GM12878 (cell line): ENCODE measurements at regions not wholly inside any gene's neighbourhood (a gene's known extent, or its start where the extent isn't known, plus 50 kb on each side); places are given as distances from the start of the nearest gene placed in this dataset.

Experiments
- ATAC-seq: fragments of 200-7000 bp; cut with Tn5 transposase; 3 replicates; pipeline ENCODE4 v1.9.1; 2020; ENCODE audit warnings: mild to moderate bottlenecking, moderate library complexity
- BruUV-seq: library from RNA; stranded (reverse); fragments of 400-500 nt; replicated peaks from 2 replicates; lab custom pipeline; 2021; lab: Mats Ljungman, UMichigan
- CTCF ChIA-PET: fragments of 300-600 bp; sonication (Branson Sonifier 250); formaldehyde crosslinking; extraction: SDS; loops from one replicate; lab custom pipeline; 2021; ENCODE audit warnings: inconsistent platforms; lab: Yijun Ruan, JAX
- POLR2A ChIA-PET: fragments of 350-600 bp; formaldehyde crosslinking; extraction: SDS; loops from one replicate; lab custom pipeline; 2021; ENCODE audit warnings: inconsistent platforms; lab: Charles Lee
- RAD21 ChIA-PET: fragments of 300-600 bp; sonication (Branson Sonifier 250); formaldehyde crosslinking; loops from one replicate; lab custom pipeline; 2023; ENCODE audit warnings: antibody characterized with exemption; ENCODE audit not compliant: unreplicated experiment; lab: Charles Lee
- SMC1A ChIA-PET: fragments of 300-600 bp; sonication (Branson Sonifier 250); formaldehyde crosslinking; loops from one replicate; lab custom pipeline; 2023; ENCODE audit not compliant: unreplicated experiment, uncharacterized antibody; lab: Charles Lee
- DNase-seq: peaks from one replicate; pipeline ENCODE4 v3.0.0-alpha.2; 2011; ENCODE audit warnings: low read depth, low spot score
- FAIRE-seq: peaks from 3 replicates; lab custom pipeline; 2011; peaks lifted over from hg19 to GRCh38; lab: Jason Lieb, UNC
- H2AFZ ChIP-seq: 2 replicates; pipeline ENCODE4 v1.6.0; 2011; ENCODE audit warnings: low read depth, low read length, control low read depth; ENCODE audit not compliant: control insufficient read depth
- H3K27ac ChIP-seq: 2 replicates; pipeline ENCODE4 v1.5.1; 2011; ENCODE audit warnings: control low read depth; ENCODE audit not compliant: control insufficient read depth, insufficient read depth
- H3K27me3 ChIP-seq, 2 experiments: replicated peaks in 1 of 2; 2 replicates each; pipeline versions ENCODE4 v1.6.0 to v1.6.1; 2011; ENCODE audit warnings: low read length in 1 of 2; ENCODE audit not compliant: control insufficient read depth in 2 of 2, insufficient read depth in 2 of 2
- H3K36me3 ChIP-seq, 2 experiments: 2 replicates each; pipeline ENCODE4 v1.5.1; 2011; ENCODE audit warnings: low read length in 1 of 2; ENCODE audit not compliant: control insufficient read depth in 2 of 2, insufficient read depth in 2 of 2
- H3K4me1 ChIP-seq: 2 replicates; pipeline ENCODE4 v1.6.1; 2011; ENCODE audit warnings: mild to moderate bottlenecking, low read length, moderate library complexity, mixed read lengths; ENCODE audit not compliant: control insufficient read depth, insufficient read depth
- H3K4me2 ChIP-seq: 2 replicates; pipeline ENCODE4 v1.6.0; 2011; ENCODE audit warnings: control low read depth; ENCODE audit not compliant: control insufficient read depth, insufficient read depth
- H3K4me3 ChIP-seq: fragments of 200-600 bp; sonication (generic); 2 replicates; pipeline ENCODE4 v1.5.1; 2016
- H3K79me2 ChIP-seq: 2 replicates; pipeline ENCODE4 v1.6.0; 2011; ENCODE audit warnings: low read length; ENCODE audit not compliant: control insufficient read depth, insufficient read depth
- H3K9ac ChIP-seq: 2 replicates; pipeline ENCODE4 v1.8.0; 2011; ENCODE audit warnings: low read length, control low read depth, mixed read lengths; ENCODE audit not compliant: control insufficient read depth, insufficient read depth
- H3K9me3 ChIP-seq: replicated peaks from 3 replicates; pipeline ENCODE4 v1.5.1; 2011; ENCODE audit warnings: mild to moderate bottlenecking, low read length; ENCODE audit not compliant: control insufficient read depth, insufficient read depth
- H4K20me1 ChIP-seq: 2 replicates; pipeline ENCODE4 v1.6.0; 2011; ENCODE audit not compliant: control insufficient read depth, insufficient read depth
- BHLHE40 ChIP-seq, 2 experiments: fragments of 450-650 bp in 1 of 2; IDR thresholded peaks; 2 replicates each; pipeline ENCODE4 v1.6.1; 2011 to 2017; ENCODE audit warnings: low read depth in 2 of 2, borderline replicate concordance in 1 of 2, improper control_type of control experiment in 1 of 2, low read length in 1 of 2, mild to moderate bottlenecking in 1 of 2
- GATAD2B ChIP-seq: fragments of 450-650 bp; conservative IDR thresholded peaks from 2 replicates; pipeline ENCODE4 v1.6.1; 2017; ENCODE audit warnings: low read depth, mild to moderate bottlenecking, moderate library complexity
- NFXL1 ChIP-seq: fragments of 450-650 bp; IDR thresholded peaks from 2 replicates; pipeline ENCODE4 v1.6.1; 2017; ENCODE audit warnings: antibody characterized with exemption, mild to moderate bottlenecking, borderline replicate concordance
- NR2F1 ChIP-seq: fragments of 450-650 bp; conservative IDR thresholded peaks from 2 replicates; pipeline ENCODE4 v1.6.1; 2017; ENCODE audit warnings: mild to moderate bottlenecking
- RFX5 ChIP-seq: IDR thresholded peaks from 2 replicates; pipeline ENCODE4 v1.6.1; 2011; ENCODE audit warnings: low read depth, low read length, improper control_type of control experiment
- SPI1 ChIP-seq: IDR thresholded peaks from 2 replicates; pipeline ENCODE4 v1.6.1; 2011; ENCODE audit warnings: low read depth, mild to moderate bottlenecking, low read length, moderate library complexity, borderline replicate concordance; ENCODE audit not compliant: insufficient read depth
- TARDBP ChIP-seq: IDR thresholded peaks from 2 replicates; pipeline ENCODE4 v1.6.1; 2016; ENCODE audit warnings: borderline replicate concordance
- TCF3 ChIP-seq: IDR thresholded peaks from 2 replicates; pipeline ENCODE4 v1.6.1; 2012; ENCODE audit warnings: low read depth, mild to moderate bottlenecking, low read length, borderline replicate concordance; ENCODE audit not compliant: insufficient read depth
- WGBS: methylation state at CpG from one replicate; pipeline ENCODE4 v1.1.6; 2016; ENCODE audit warnings: low lambda C conversion rate; ENCODE audit not compliant: insufficient replicate concordance, insufficient coverage; ENCODE audit errors: missing lambda C conversion rate; 5-methylcytosine and 5-hydroxymethylcytosine counted together
- in situ Hi-C: fragments of 300-500 bp; cut with MboI; formaldehyde crosslinking; loops from 9 replicates; pipeline ENCODE4 v1.14.3; 2018; ENCODE audit warnings: mixed read lengths
- intact Hi-C: fragments of 100-400 bp; cut with micrococcal nuclease; formaldehyde crosslinking; loops from one replicate; pipeline ENCODE4 v1.14.2; 2022; ENCODE audit not compliant: unreplicated experiment
- TF ChIP-seq, protein P1 (sequence below): fragments of 450-650 bp; IDR thresholded peaks from 2 replicates; pipeline ENCODE4 v1.6.1; 2017; ENCODE audit warnings: mild to moderate bottlenecking, low read depth, inconsistent platforms; ENCODE audit not compliant: poor library complexity, severe bottlenecking
- TF ChIP-seq, protein P2 (sequence below): IDR thresholded peaks from 2 replicates; pipeline ENCODE4 v1.6.1; 2012; ENCODE audit warnings: low read depth, low read length, improper control_type of control experiment
- TF ChIP-seq, protein P3 (sequence below): IDR thresholded peaks from 2 replicates; pipeline ENCODE4 v1.6.1; 2012; ENCODE audit warnings: low read length, inconsistent platforms
- TF ChIP-seq, protein P4 (sequence below): fragments of 150-350 bp; IDR thresholded peaks from 2 replicates; pipeline ENCODE4 v1.6.1; 2014; ENCODE audit warnings: mild to moderate bottlenecking, low read depth, low read length

DNA sequence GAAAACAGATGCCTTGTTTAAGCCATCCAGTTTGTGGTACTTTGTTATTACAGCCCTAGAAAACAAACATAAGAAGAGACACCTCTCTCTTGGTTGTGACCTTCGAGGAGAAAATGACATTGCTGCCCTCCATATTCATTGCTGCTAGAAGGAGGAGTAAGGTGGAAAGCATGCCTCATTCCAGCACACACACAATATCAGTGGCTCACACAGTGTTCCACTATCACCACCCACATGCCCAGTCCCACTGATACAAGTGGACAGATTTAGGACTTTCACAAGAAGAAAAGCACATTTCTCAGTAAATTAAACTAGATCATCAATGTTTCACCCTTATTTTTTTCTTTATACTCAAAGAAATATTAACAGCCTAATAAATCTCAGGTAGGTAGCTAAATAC, 143.6 kb downstream of the PHLDA1 start (continued):
- TF ChIP-seq, protein P1, sequence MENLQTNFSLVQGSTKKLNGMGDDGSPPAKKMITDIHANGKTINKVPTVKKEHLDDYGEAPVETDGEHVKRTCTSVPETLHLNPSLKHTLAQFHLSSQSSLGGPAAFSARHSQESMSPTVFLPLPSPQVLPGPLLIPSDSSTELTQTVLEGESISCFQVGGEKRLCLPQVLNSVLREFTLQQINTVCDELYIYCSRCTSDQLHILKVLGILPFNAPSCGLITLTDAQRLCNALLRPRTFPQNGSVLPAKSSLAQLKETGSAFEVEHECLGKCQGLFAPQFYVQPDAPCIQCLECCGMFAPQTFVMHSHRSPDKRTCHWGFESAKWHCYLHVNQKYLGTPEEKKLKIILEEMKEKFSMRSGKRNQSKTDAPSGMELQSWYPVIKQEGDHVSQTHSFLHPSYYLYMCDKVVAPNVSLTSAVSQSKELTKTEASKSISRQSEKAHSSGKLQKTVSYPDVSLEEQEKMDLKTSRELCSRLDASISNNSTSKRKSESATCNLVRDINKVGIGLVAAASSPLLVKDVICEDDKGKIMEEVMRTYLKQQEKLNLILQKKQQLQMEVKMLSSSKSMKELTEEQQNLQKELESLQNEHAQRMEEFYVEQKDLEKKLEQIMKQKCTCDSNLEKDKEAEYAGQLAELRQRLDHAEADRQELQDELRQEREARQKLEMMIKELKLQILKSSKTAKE = no peak
- TF ChIP-seq TCF3 (no peak), NFXL1 (no peak), SPI1 (no peak), BHLHE40 (IDR thresholded peaks at IDR 0.05; ENCODE audit: borderline replicate concordance in 1 of 2, low read depth in 2 of 2, low read length in 1 of 2) (no peak)

DNA sequence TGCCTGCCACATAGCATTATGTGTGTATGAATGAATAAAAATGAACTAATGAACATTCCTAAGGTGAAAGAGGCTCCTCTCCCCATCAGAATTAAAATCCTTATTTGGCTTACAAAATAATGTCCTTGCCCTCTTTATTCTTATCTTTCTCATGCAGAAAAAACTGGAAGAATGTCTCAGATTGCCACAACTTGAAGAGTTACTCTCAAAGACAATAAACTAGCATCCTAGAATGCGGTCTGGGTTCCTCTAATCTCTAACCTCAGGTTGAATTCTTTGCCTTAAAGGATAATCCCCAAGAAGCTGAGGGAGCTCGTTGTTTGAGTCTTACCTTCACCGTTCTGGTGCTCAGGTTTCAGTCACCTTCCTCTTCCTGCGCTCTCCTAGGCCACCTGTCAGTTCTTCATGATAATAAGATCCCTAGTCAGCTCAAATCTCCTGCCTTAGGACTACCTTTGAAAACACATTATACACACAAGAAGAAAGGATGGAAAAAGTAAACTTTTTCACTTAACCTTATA, 147.1 kb downstream of the PHLDA1 start:
- in situ Hi-C loops (no loop called here), intact Hi-C loops (no loop called here)
- Histone ChIP-seq H3K79me2 (no peaks in the 10 kb centered on the region), H3K9me3 (no peaks in the 10 kb centered on the region), H3K27ac (no peak overlapping the region), H3K4me3 (no peak overlapping the region), H3K9ac (no peak overlapping the region), H2AFZ (no peak overlapping the region), H3K36me3 (no peaks in the 10 kb centered on the region), H3K27me3 (no peaks in the 10 kb centered on the region), H4K20me1 (no peaks in the 10 kb centered on the region), H3K4me1 (no peaks in the 10 kb centered on the region), H3K4me2 (no peak overlapping the region)
- RAD21 ChIA-PET = no interaction called here
- CTCF ChIA-PET = no interaction called here
- WGBS = 43% methylated on average over 4 of the region's 4 CpGs
- SMC1A ChIA-PET = interaction anchor here (1.3 to 1.9 kb wide), 3 partner anchors 12 to 153 kb away, joined by 3 to 6 read pairs (median 4); no protein-coding TSS in a partner anchor
- FAIRE-seq = no peak
- POLR2A ChIA-PET = interaction anchor here (0.6 kb wide), 1 partner anchor 135 kb away, joined by 6 read pairs; no protein-coding TSS in a partner anchor
- no TSS peak for BruUV-seq
- no peak for DNase-seq
- no peak for ATAC-seq
- TF ChIP-seq, protein P2, sequence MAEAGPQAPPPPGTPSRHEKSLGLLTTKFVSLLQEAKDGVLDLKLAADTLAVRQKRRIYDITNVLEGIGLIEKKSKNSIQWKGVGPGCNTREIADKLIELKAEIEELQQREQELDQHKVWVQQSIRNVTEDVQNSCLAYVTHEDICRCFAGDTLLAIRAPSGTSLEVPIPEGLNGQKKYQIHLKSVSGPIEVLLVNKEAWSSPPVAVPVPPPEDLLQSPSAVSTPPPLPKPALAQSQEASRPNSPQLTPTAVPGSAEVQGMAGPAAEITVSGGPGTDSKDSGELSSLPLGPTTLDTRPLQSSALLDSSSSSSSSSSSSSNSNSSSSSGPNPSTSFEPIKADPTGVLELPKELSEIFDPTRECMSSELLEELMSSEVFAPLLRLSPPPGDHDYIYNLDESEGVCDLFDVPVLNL = no peak
- TF ChIP-seq GATAD2B (no peak), TARDBP (no peak), RFX5 (no peak), NR2F1 (no peak), TCF3 (no peak)
- TF ChIP-seq, protein P3, sequence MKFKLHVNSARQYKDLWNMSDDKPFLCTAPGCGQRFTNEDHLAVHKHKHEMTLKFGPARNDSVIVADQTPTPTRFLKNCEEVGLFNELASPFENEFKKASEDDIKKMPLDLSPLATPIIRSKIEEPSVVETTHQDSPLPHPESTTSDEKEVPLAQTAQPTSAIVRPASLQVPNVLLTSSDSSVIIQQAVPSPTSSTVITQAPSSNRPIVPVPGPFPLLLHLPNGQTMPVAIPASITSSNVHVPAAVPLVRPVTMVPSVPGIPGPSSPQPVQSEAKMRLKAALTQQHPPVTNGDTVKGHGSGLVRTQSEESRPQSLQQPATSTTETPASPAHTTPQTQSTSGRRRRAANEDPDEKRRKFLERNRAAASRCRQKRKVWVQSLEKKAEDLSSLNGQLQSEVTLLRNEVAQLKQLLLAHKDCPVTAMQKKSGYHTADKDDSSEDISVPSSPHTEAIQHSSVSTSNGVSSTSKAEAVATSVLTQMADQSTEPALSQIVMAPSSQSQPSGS = no peak
- TF ChIP-seq, protein P4, sequence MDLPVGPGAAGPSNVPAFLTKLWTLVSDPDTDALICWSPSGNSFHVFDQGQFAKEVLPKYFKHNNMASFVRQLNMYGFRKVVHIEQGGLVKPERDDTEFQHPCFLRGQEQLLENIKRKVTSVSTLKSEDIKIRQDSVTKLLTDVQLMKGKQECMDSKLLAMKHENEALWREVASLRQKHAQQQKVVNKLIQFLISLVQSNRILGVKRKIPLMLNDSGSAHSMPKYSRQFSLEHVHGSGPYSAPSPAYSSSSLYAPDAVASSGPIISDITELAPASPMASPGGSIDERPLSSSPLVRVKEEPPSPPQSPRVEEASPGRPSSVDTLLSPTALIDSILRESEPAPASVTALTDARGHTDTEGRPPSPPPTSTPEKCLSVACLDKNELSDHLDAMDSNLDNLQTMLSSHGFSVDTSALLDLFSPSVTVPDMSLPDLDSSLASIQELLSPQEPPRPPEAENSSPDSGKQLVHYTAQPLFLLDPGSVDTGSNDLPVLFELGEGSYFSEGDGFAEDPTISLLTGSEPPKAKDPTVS = no peak
